OCI-LY7 (cell line): ENCODE measurements at regions not wholly inside any gene's neighbourhood (a gene's known extent, or its start where the extent isn't known, plus 50 kb on each side); places are given as distances from the start of the nearest gene placed in this dataset.

Source experiments
- BruUV-seq: library from RNA; stranded (reverse); fragments of 400-500 nt; replicated peaks from 2 replicates; lab custom pipeline; 2021; lab: Mats Ljungman, UMichigan
- CTCF ChIA-PET: fragments of 300-600 bp; sonication (Branson Sonifier 250); formaldehyde crosslinking; loops from one replicate; lab custom pipeline; 2022; ENCODE audit warnings: antibody characterized with exemption; ENCODE audit not compliant: unreplicated experiment; lab: Charles Lee
- POLR2A ChIA-PET: fragments of 300-600 bp; sonication (Branson Sonifier 250); formaldehyde crosslinking; loops from one replicate; lab custom pipeline; 2022; ENCODE audit warnings: antibody characterized with exemption; lab: Charles Lee
- DNase-seq: peaks from one replicate; pipeline ENCODE4 v3.0.0-alpha.2; 2015; ENCODE audit warnings: low spot score
- H2AFZ ChIP-seq: fragments of 200-600 bp; sonication (generic), shearing (Covaris generic); 2 replicates; pipeline ENCODE4 v1.6.1; 2014; ENCODE audit warnings: mild to moderate bottlenecking, antibody characterized with exemption, low read length, moderate library complexity
- H3K27ac ChIP-seq: fragments of 200-600 bp; sonication (generic); 2 replicates; pipeline ENCODE4 v1.5.1; 2014; ENCODE audit warnings: mixed run types, low read depth, mild to moderate bottlenecking, moderate library complexity, low read length, inconsistent platforms; ENCODE audit not compliant: poor library complexity, severe bottlenecking
- H3K36me3 ChIP-seq: fragments of 200-600 bp; sonication (generic); 2 replicates; pipeline ENCODE4 v1.6.1; 2014; ENCODE audit warnings: mild to moderate bottlenecking, antibody characterized with exemption, low read length, moderate library complexity, mixed read lengths; ENCODE audit not compliant: insufficient read depth
- H3K4me1 ChIP-seq: fragments of 200-600 bp; sonication (generic); 2 replicates; pipeline ENCODE4 v1.5.1; 2014; ENCODE audit warnings: mild to moderate bottlenecking, low read length; ENCODE audit not compliant: insufficient read depth, poor library complexity, severe bottlenecking
- H3K4me2 ChIP-seq: fragments of 200-600 bp; sonication (generic); 2 replicates; pipeline ENCODE4 v1.6.1; 2014; ENCODE audit warnings: mild to moderate bottlenecking, low read length
- H3K4me3 ChIP-seq: fragments of 200-600 bp; sonication (generic); 2 replicates; pipeline ENCODE4 v1.5.1; 2014; ENCODE audit warnings: mild to moderate bottlenecking, low read depth, low read length; ENCODE audit not compliant: poor library complexity, severe bottlenecking
- H3K79me2 ChIP-seq: fragments of 200-600 bp; sonication (generic); 2 replicates; pipeline ENCODE4 v1.6.1; 2016; ENCODE audit warnings: low read depth, mild to moderate bottlenecking, low read length, moderate library complexity, mixed read lengths; ENCODE audit not compliant: insufficient read depth
- H3K9me2 ChIP-seq: fragments of 200-600 bp; sonication (generic); 2 replicates; pipeline ENCODE4 v1.6.1; 2016; ENCODE audit warnings: mild to moderate bottlenecking, low read length, mixed read lengths; ENCODE audit not compliant: insufficient read depth
- H3K9me3 ChIP-seq: fragments of 200-600 bp; sonication (generic); 2 replicates; pipeline ENCODE4 v1.6.1; 2014; ENCODE audit warnings: mild to moderate bottlenecking, mixed run types, low read length, mixed read lengths
- H4K20me1 ChIP-seq: fragments of 200-600 bp; sonication (generic); 2 replicates; pipeline ENCODE4 v1.6.1; 2014; ENCODE audit warnings: mild to moderate bottlenecking, antibody characterized with exemption, low read length, moderate library complexity, mixed read lengths; ENCODE audit not compliant: insufficient read depth
- EZH2phosphoT487 ChIP-seq: fragments of 200-600 bp; sonication (generic); IDR thresholded peaks from 2 replicates; pipeline ENCODE4 v1.6.1; 2018; ENCODE audit warnings: low read depth, borderline replicate concordance, mild to moderate bottlenecking, mixed run types, antibody characterized with exemption, low read length, moderate library complexity, mixed read lengths
- intact Hi-C: fragments of 100-400 bp; cut with micrococcal nuclease; formaldehyde crosslinking; loops from one replicate; pipeline ENCODE4 v1.10.0; 2022; ENCODE audit not compliant: unreplicated experiment
- TF ChIP-seq, protein P1 (sequence below): fragments of 200-600 bp; sonication (generic); conservative IDR thresholded peaks from 2 replicates; pipeline ENCODE4 v1.5.1; 2014; ENCODE audit warnings: mild to moderate bottlenecking, antibody characterized with exemption, low read length, moderate library complexity, mixed read lengths

DNA sequence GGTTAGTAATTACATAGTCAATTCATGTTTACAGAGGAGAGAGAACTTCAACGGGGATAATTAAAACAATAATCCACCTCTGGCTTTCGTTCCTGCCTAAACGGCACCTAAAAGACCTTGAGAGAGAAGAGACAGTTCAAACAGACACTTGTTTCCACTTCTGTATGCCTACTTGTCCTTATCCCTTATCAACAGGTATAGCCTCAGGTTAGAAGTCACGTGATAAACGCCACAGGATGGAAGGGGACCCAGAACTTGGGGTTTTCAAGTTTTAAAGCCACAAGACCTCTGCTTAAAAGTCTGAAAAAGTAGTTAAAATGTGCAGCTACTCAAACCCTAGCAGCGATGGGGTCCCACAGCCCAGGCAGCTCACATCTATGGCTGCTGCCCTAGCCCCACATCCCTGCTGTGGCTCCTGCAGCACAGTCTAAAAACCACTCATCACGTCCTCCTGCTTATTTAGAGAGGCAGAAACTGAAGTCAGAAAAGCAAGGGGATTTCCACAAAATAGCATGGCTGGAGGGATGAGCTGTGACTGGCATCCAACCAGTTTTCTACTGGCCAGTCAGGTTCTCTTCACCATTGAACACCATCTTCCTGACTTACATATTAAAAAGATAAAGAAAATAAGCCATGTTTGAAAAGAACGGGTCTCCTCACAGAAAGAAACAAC lies 51.2 kb upstream of the SEC16B start:
- no peak for DNase-seq
- no peaks in the 10 kb centered on the region for H3K36me3 ChIP-seq
- intact Hi-C loops: no loop called here
- no peaks in the 10 kb centered on the region for H4K20me1 ChIP-seq
- TF ChIP-seq EZH2phosphoT487: no peak
- TF ChIP-seq, protein P1, sequence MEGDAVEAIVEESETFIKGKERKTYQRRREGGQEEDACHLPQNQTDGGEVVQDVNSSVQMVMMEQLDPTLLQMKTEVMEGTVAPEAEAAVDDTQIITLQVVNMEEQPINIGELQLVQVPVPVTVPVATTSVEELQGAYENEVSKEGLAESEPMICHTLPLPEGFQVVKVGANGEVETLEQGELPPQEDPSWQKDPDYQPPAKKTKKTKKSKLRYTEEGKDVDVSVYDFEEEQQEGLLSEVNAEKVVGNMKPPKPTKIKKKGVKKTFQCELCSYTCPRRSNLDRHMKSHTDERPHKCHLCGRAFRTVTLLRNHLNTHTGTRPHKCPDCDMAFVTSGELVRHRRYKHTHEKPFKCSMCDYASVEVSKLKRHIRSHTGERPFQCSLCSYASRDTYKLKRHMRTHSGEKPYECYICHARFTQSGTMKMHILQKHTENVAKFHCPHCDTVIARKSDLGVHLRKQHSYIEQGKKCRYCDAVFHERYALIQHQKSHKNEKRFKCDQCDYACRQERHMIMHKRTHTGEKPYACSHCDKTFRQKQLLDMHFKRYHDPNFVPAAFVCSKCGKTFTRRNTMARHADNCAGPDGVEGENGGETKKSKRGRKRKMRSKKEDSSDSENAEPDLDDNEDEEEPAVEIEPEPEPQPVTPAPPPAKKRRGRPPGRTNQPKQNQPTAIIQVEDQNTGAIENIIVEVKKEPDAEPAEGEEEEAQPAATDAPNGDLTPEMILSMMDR: no peak
- H3K4me2 ChIP-seq: no peak overlapping the region
- CTCF ChIA-PET: no interaction called here
- no peaks in the 10 kb centered on the region for H3K79me2 ChIP-seq
- H2AFZ ChIP-seq: no peak overlapping the region
- BruUV-seq: no TSS peak
- H3K4me3 ChIP-seq: no peak overlapping the region
- H3K27ac ChIP-seq: no peak overlapping the region
- H3K4me1 ChIP-seq: no peaks in the 10 kb centered on the region
- 0 out of 2 replicates have a peak, but pooled peaks cover 4% of the 10 kb centered on the region for H3K9me3 ChIP-seq
- POLR2A ChIA-PET: no interaction called here
- no peaks in the 10 kb centered on the region for H3K9me2 ChIP-seq

DNA sequence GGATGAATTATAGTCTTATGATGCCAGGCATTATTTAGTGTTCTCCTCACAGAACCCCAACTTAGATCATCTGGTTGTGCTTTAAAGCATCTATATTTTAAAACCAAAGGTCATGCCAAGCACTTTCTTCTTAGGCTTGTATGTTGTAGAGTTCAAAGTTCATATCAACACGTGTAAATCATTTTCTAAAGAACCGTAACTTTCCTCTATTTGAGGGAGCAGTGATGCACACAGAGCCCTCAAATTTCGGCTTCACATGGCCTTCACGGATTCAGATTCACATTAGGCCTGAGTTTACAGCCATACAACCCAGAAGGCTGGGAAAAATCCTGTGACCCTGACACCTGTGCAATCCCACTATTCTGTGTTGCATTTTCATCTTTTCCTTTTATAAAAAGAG lies 52.1 kb upstream of the SEC16B start:
- Histone ChIP-seq H3K9me3 (0 out of 2 replicates have a peak, but pooled peaks cover 4% of the 10 kb centered on the region), H3K79me2 (no peaks in the 10 kb centered on the region), H3K27ac (no peak overlapping the region), H3K4me2 (no peak overlapping the region), H3K36me3 (no peaks in the 10 kb centered on the region), H3K4me3 (no peak overlapping the region), H3K9me2 (no peaks in the 10 kb centered on the region), H2AFZ (no peak overlapping the region), H3K4me1 (no peaks in the 10 kb centered on the region), H4K20me1 (no peaks in the 10 kb centered on the region)
- no peak for DNase-seq
- TF ChIP-seq, protein P1: no peak
- no peak for TF ChIP-seq EZH2phosphoT487
- POLR2A ChIA-PET: no interaction called here
- intact Hi-C loops: no loop called here
- CTCF ChIA-PET: no interaction called here
- BruUV-seq: no TSS peak

DNA sequence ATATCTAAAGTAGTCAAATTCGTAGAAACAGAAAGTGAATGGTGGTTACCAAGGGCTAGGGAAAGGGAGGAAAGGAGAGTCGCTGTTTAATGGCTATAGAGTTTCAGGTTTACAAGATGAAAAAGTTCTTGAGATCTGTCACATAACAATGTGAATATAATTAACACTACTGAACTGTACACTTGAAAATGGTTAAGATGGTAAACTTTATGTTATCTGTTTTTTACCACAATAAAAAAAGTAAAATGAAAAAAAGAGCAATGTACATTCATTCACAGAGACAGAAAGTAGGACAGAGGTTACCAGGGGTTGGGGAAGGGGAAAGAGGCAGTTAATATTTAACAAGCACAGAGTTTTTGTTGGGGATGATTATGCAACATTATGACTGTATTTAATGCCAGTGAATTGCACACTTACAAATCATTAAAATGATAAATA lies 53.3 kb upstream of the SEC16B start:
- POLR2A ChIA-PET: no interaction called here
- TF ChIP-seq, protein P1: no peak
- TF ChIP-seq EZH2phosphoT487: no peak
- no peak overlapping the region for H3K4me2 ChIP-seq
- no TSS peak for BruUV-seq
- H3K36me3 ChIP-seq: no peaks in the 10 kb centered on the region
- H3K9me3 ChIP-seq: no peaks in the 10 kb centered on the region
- no peak overlapping the region for H3K4me3 ChIP-seq
- no peak overlapping the region for H2AFZ ChIP-seq
- DNase-seq: no peak
- CTCF ChIA-PET: no interaction called here
- no peaks in the 10 kb centered on the region for H3K9me2 ChIP-seq
- H3K27ac ChIP-seq: no peak overlapping the region
- H4K20me1 ChIP-seq: no peaks in the 10 kb centered on the region
- intact Hi-C loops: no loop called here
- H3K4me1 ChIP-seq: no peaks in the 10 kb centered on the region
- H3K79me2 ChIP-seq: no peaks in the 10 kb centered on the region
